Endothelial cell of umbilical vein (primary cell): ENCODE measurements at regions not wholly inside any gene's neighbourhood (a gene's known extent, or its start where the extent isn't known, plus 50 kb on each side); places are given as distances from the start of the nearest gene placed in this dataset.

ENCODE experiments used
- BruUV-seq: library from RNA; stranded (reverse); fragments of 400-500 nt; replicated peaks from 2 replicates; lab custom pipeline; 2021; lab: Mats Ljungman, UMichigan
- CTCF ChIA-PET: fragments of 300-600, 350-600 bp; sonication (Branson Sonifier 250); formaldehyde crosslinking; loops from one replicate; lab custom pipeline; 2021; ENCODE audit warnings: antibody characterized with exemption, inconsistent platforms; lab: Charles Lee
- POLR2A ChIA-PET: fragments of 300-600, 350-600 bp; sonication (Branson Sonifier 250); formaldehyde crosslinking; loops from one replicate; lab custom pipeline; 2021; ENCODE audit warnings: antibody characterized with exemption, inconsistent platforms; lab: Charles Lee
- DNase-seq: peaks from one replicate; pipeline ENCODE4 v3.0.0-alpha.2; 2011; ENCODE audit warnings: low read depth, low spot score
- FAIRE-seq: peaks from 2 replicates; lab custom pipeline; 2011; peaks lifted over from hg19 to GRCh38; lab: Jason Lieb, UNC
- H2AFZ ChIP-seq: 2 replicates; pipeline ENCODE4 v1.6.0; 2012; ENCODE audit warnings: low read depth, low read length, control low read depth, inconsistent platforms
- H3K27ac ChIP-seq: 2 replicates; pipeline ENCODE4 v1.5.1; 2011; ENCODE audit warnings: low read depth, mild to moderate bottlenecking, control low read depth, low read length, moderate library complexity; ENCODE audit not compliant: insufficient read depth
- H3K27me3 ChIP-seq, 2 experiments: 2 replicates each; pipeline versions ENCODE4 v1.6.0 to v1.6.1; 2011; ENCODE audit warnings: low read length in 2 of 2, mixed read lengths in 1 of 2; ENCODE audit not compliant: control insufficient read depth in 2 of 2, insufficient read depth in 2 of 2
- H3K36me3 ChIP-seq, 2 experiments: 2 replicates in 1 of 2; 3 replicates in 1 of 2; pipeline ENCODE4 v1.5.1; 2011; ENCODE audit warnings: low read length in 2 of 2, mild to moderate bottlenecking in 1 of 2, moderate library complexity in 1 of 2; ENCODE audit not compliant: control insufficient read depth in 2 of 2, insufficient read depth in 2 of 2; ENCODE audit errors: extremely low read depth in 1 of 2
- H3K4me1 ChIP-seq: 3 replicates; pipeline ENCODE4 v1.5.1; 2011; ENCODE audit warnings: mild to moderate bottlenecking, low read length; ENCODE audit not compliant: control insufficient read depth, insufficient read depth; ENCODE audit errors: extremely low read depth
- H3K4me2 ChIP-seq: 2 replicates; pipeline ENCODE4 v1.6.1; 2011; ENCODE audit warnings: low read length, control low read depth, mixed read lengths; ENCODE audit not compliant: insufficient read depth
- H3K4me3 ChIP-seq, 3 experiments: fragments of 200-600 bp in 1 of 3; sonication (generic), shearing (Covaris generic) in 1 of 3; replicated peaks in 1 of 3; 2 replicates each; pipeline ENCODE4 v1.5.1; 2011 to 2016; ENCODE audit warnings: control low read depth in 3 of 3, low read length in 3 of 3, mild to moderate bottlenecking in 2 of 3, inconsistent platforms in 1 of 3, low read depth in 1 of 3, moderate library complexity in 1 of 3; ENCODE audit not compliant: insufficient read depth in 1 of 3
- H3K79me2 ChIP-seq: 2 replicates; pipeline ENCODE4 v1.6.0; 2012; ENCODE audit warnings: low read length, inconsistent platforms; ENCODE audit not compliant: control insufficient read depth, insufficient read depth
- H3K9ac ChIP-seq: replicated peaks from 2 replicates; pipeline ENCODE3; 2011; ENCODE audit warnings: low read length, control low read depth; ENCODE audit not compliant: insufficient read depth; ENCODE audit errors: extremely low read depth
- H3K9me1 ChIP-seq: replicated peaks from 3 replicates; pipeline ENCODE4 v1.6.0; 2011; ENCODE audit warnings: mild to moderate bottlenecking, low read length; ENCODE audit not compliant: control insufficient read depth, insufficient read depth; ENCODE audit errors: extremely low read depth
- H3K9me3 ChIP-seq: replicated peaks from 2 replicates; pipeline ENCODE4 v1.5.1; 2012; ENCODE audit warnings: low read length, inconsistent platforms; ENCODE audit not compliant: control insufficient read depth, insufficient read depth
- H4K20me1 ChIP-seq: replicated peaks from 2 replicates; pipeline ENCODE3; 2011; ENCODE audit warnings: mild to moderate bottlenecking, low read length; ENCODE audit not compliant: control insufficient read depth, insufficient read depth; ENCODE audit errors: extremely low read depth
- CTCF ChIP-seq, 2 donors: IDR thresholded peaks; 1 replicate in 1 of 2; 2 replicates in 1 of 2; pipeline ENCODE4 v1.5.1; 2011; ENCODE audit warnings: low read length in 2 of 2, mild to moderate bottlenecking in 2 of 2, moderate library complexity in 2 of 2, control low read depth in 1 of 2, inconsistent platforms in 1 of 2, low read depth in 1 of 2; ENCODE audit not compliant: insufficient read depth in 1 of 2; ENCODE audit errors: extremely low read depth in 1 of 2
- FOS ChIP-seq: IDR thresholded peaks from 2 replicates; pipeline ENCODE4 v1.6.1; 2011; ENCODE audit warnings: mild to moderate bottlenecking, low read length, moderate library complexity, borderline replicate concordance; ENCODE audit not compliant: insufficient read depth
- MAX ChIP-seq: IDR thresholded peaks from 2 replicates; pipeline ENCODE4 v1.6.1; 2011; ENCODE audit not compliant: insufficient read depth, insufficient read length
- POLR2A ChIP-seq: IDR thresholded peaks from 2 replicates; pipeline ENCODE4 v1.6.1; 2012; ENCODE audit warnings: low read depth, mild to moderate bottlenecking, control low read depth, low read length
- dilution Hi-C: fragments of 300-500 bp; cut with MboI; formaldehyde crosslinking; loops from one replicate; pipeline ENCODE4 v1.15.0; 2019; ENCODE audit warnings: low sequenced_read_pairs; ENCODE audit not compliant: extremely low pct_ligation_motif_present
- intact Hi-C: fragments of 100-400 bp; cut with micrococcal nuclease; formaldehyde crosslinking; loops from one replicate; pipeline ENCODE4 v1.10.0; 2022

DNA sequence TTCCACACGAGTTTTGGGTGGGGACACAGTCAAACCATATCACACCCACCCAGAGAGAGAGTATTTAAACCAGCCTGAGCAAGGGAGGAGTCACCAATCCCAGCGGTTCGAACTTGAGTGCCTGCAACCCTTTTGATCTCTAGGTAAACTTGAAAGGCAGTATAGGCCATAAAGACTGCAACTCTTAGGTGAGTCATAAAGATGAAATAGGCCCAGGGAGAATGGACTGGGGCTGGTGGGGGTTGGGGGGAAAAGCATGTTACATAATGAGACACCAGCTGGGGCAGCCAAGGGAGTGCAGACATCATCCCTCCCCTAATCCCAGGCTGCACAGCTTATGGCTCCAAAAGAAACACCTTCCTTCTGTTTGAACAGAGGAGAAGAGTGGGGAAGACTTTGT, 99.8 kb upstream of the LHX8 start:
- dilution Hi-C loops, result no loop called here
- H3K9ac ChIP-seq, result no peak overlapping the region

More for the DNA sequence above, 99.8 kb upstream of the LHX8 start:
- no peaks in the 10 kb centered on the region for H3K9me1 ChIP-seq
- CTCF ChIA-PET, result interaction anchor here (1.2 kb wide), 1 partner anchor 10 kb away, joined by 3 read pairs; no protein-coding TSS in a partner anchor
- no TSS peak for BruUV-seq
- no peak for TF ChIP-seq CTCF (IDR thresholded peaks at IDR 0.05; ENCODE audit: extremely low read depth in 1 of 2, insufficient read depth in 1 of 2, low read depth in 1 of 2, low read length in 2 of 2)
- no peak for TF ChIP-seq POLR2A
- no peak for TF ChIP-seq MAX
- TF ChIP-seq FOS, result no peak
- POLR2A ChIA-PET, result no interaction called here
- FAIRE-seq, result no peak
- H3K27me3 ChIP-seq, result no peaks in the 10 kb centered on the region
- no peaks in the 10 kb centered on the region for H3K36me3 ChIP-seq
- no peaks in the 10 kb centered on the region for H3K79me2 ChIP-seq
- no peak overlapping the region for H3K27ac ChIP-seq
- no peak overlapping the region for H3K4me2 ChIP-seq
- no peak for DNase-seq
- H3K4me1 ChIP-seq, result no peaks in the 10 kb centered on the region
- no peaks in the 10 kb centered on the region for H4K20me1 ChIP-seq
- no peak overlapping the region for H3K4me3 ChIP-seq
- H3K9me3 ChIP-seq, result no peaks in the 10 kb centered on the region
- no peak overlapping the region for H2AFZ ChIP-seq
- intact Hi-C loops, result no loop called here
